ENCODE measurements at regions not wholly inside any gene's neighbourhood (a gene's known extent, or its start where the extent isn't known, plus 50 kb on each side); places are given as distances from the start of the nearest gene placed in this dataset.

DNA sequence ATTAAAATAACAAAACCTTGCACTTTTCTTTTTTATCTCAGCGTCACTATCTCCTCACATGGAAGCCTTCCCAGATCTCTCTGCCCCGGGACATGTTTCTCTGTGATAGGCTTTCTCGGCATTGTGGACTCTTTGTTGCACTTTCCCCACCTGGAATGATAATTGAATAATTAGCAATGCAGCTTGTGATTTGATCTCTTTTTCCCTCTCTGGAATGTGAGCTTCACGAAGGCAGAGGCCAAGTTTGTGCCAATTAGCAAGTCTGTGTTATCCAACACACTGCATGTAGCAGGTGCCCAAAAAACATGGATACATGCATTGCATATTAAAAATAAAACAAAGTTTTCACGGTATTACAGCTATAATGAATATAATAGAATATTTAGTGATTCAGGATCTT is 431.2 kb downstream of the HAPSTR1 start:
- DNase-seq (ENCODE audit: low read depth): no peak

DNA sequence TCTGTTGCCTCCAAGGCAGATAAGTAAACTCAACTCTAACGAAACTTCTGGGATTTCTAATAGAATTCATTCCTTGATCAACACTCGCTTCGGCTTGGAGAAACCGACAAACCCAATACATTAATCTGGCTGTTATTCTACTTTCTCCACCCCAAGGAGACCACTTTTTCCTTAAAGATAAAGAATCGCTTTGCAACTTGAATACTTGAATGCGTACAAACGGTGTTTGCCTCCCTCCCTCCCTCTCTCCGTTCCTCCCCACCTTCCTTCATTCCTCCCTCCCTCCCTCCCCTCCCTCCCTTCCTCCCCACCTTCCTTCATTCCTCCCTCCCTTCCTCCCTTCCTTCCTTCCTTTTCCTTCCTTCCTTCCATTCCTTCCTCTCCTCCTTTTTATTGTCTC is 432.6 kb downstream of the HAPSTR1 start:
- no peak for DNase-seq (ENCODE audit: low read depth)

DNA sequence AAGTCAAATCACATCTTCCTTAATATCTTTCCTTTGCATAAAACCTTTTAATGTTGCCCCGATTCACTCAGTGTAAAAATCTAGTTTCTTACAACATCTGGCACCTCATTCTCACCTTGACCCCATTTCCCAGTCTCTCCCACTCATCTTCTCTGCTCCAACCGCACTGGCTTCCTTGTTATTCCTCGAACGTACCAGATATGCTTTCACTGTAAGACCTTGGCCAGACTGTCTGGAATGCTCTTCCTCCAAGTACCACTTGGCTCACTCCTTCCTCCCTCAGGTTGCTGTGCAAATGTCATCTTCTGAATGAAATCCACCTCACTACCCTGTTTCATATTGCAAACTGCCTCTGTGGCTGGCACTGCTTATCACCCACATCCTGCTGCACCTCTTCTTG is 433.6 kb downstream of the HAPSTR1 start:
- no peak for DNase-seq (ENCODE audit: low read depth)

DNA sequence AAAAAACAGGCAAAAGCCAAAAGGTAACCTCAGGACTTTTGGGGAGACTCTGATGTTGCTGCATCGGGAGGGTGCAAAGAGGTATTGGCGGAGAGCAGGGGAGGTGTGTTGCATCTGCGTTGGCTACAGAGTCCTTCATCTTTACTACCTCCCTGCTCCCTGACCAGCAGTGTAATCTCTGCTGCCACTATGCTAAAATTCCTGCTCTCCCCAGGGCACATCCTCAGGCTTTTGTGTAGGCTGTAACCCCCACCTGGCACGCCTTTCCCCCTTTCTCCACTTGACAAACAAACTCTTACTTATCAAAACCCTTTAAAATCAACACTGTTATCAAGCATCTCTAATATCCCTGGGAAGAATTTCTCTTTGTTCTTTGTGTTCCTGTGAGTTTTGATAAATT is 435.3 kb downstream of the HAPSTR1 start:
- no peak for DNase-seq (ENCODE audit: low read depth)

DNA sequence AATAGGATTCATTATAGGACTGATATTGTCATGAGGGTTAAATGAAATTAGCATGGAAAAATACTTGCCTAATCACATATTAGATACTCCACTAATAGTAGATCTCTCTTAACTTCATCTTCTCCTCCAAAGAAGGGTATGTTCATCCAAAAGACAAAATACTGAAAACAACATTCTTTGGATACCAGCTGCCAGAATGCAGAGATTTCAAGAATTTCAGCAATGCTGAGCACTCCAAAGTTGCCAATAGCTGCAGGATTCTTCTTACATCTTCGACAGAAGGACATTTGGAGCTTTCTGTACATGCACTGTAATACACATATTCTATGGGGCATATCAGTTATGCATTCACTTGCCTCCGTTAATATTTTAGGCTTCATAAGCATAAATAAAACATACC is 436.5 kb downstream of the HAPSTR1 start:
- DNase-seq (ENCODE audit: low read depth): no peak

DNA sequence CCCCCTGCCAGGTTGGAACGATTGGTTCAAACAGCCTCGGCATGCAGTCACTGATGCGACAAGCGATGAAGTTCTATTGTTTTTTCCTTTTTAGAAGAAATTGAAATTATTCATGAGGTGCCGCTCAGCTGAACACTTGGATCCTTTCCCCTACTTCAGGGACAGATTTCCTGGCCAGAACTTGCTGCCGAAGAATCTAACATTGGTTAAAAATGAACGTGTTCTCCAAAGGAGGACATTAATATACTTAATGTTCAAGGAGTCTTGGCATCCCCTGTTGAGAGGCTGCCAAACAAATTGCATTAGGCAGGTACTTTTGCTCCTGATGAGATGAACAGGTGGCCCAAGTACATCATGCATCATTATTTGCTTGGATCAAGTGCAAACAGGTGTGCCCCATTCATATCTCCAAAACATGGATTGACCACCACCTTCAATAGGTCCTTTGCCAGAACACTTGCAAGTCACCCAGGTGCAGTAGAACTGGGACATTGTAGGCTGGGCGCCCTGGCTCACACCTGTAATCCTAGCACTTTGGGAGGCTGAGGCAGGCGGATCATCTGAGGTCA is 437.2 kb downstream of the HAPSTR1 start:
- DNase-seq (ENCODE audit: low read depth): no peak

DNA sequence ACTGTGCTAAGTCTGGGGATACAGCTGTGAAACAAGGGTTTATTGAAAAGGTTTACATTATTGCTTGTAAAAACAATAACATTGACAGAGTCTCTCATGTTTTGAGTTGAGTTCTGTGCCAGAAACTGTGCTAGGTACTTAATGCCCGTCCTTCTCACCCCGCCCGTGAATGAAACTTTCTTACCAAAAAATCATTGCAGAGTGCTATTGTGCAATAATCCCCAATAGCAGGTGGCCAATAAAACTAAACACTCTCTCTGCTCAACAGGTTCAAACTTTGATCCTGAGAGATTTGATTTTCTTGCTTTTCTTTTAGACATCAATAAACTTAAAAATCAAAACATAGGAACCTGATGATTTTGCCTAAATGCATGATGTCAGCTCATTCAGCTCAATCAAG is 441.6 kb downstream of the HAPSTR1 start:
- no peak for DNase-seq (ENCODE audit: low read depth)

DNA sequence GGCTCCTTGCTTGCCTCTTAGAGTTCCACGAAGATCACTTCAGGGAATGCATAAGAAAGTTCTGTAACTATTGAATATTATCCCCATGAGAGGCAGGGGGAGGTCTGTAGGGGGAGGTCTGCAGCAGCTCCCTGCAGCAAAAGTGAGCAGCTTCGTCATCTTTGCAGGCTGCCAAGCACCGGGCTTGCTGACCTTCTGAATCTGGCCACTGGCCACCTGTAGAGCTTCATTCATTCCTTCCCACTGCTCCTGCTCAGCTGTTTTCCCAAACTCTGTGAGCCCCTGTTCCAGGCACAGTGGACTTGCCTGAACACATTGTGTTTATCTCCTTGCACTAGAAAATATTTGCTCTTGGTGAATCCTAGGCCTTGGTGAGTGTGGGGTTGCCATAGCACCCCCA is 443.3 kb downstream of the HAPSTR1 start:
- DNase-seq (ENCODE audit: low read depth): no peak

DNA sequence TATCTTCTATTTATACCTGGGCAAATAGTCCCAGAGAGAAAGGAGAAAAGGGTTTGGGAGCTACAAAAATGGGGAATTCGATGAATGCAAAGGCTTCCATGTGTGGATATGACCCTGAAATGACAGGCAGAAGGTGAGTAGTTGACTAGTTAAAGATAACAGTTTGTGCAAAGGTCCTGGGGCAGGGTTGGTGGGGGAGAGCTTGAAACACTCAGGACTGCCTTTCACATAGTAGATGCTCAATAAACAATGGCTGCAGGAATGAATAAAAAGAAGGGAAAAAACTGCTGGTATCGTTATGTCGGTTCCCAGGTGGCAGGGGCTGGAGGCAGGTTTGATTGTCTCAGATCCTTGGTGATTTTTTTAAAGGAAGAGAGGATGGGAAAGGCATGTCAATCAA is 445.5 kb downstream of the HAPSTR1 start:
- DNase-seq (ENCODE audit: low read depth): no peak

DNA sequence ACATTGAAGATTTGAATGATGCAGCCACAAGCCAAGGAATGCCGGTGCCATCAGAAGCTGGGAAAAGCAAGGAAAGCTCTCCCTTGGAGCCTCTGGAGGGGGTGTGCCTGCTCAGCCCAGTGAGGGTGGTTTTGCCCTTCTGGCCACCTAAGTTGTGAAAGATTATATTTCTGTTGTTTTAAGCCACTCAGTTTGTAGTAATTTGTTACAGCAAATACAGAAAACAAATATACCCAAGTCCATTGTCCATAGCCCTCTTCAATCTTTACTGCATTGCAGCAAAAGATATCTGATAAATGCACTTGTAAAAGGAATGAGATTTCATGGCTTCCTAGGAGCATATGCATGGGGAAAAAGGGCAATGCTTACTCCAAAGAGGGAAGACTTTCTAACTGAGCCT is 447.9 kb downstream of the HAPSTR1 start:
- DNase-seq (ENCODE audit: low read depth): no peak

DNA sequence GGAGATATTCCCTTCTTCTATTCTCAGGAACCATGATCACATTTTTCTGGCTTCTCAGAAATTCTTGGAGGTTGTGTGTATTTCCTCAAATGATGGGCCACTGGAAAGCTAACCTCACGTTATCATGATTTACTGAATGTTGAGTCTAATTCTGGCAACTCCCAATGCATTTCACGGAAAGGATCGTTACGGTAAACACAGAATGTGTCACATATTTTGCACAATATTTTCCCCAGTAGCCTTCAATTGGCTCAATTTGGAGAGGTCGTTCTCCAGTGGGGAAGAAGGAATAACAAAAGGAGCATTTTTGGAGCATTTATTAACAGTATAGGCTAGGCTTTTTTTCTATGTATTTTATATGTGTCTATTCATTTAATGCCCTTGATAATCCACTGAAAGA is 450.3 kb downstream of the HAPSTR1 start:
- no peak for DNase-seq (ENCODE audit: low read depth)

DNA sequence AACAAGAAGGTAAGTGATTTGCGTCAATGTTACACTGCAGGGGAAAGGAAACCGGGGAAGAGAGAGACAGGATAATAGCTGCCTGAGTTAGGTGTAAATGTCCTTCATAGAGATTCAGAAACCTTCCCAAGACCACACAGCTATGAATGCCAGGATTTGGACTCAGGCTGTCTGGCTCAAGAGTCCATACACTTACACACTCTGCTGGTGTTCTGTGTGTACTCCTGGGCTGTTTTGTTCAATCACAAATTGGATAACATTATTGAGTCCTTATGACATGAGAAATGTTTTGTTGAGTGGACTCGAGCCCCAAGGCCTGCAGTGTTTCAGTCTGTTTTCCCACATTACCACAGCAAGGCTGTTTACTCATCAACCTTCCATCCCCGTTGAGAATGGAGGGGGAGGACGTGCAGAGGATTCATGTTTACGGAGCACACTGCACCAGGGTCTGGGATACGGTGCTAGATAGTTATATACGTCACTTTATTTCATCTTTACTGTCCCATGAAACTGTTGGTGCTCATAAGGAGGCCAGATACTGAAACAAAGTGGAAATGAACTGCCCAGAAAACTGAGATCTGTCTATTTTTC is 450.8 kb downstream of the HAPSTR1 start:
- no peak for DNase-seq (ENCODE audit: low read depth)

DNA sequence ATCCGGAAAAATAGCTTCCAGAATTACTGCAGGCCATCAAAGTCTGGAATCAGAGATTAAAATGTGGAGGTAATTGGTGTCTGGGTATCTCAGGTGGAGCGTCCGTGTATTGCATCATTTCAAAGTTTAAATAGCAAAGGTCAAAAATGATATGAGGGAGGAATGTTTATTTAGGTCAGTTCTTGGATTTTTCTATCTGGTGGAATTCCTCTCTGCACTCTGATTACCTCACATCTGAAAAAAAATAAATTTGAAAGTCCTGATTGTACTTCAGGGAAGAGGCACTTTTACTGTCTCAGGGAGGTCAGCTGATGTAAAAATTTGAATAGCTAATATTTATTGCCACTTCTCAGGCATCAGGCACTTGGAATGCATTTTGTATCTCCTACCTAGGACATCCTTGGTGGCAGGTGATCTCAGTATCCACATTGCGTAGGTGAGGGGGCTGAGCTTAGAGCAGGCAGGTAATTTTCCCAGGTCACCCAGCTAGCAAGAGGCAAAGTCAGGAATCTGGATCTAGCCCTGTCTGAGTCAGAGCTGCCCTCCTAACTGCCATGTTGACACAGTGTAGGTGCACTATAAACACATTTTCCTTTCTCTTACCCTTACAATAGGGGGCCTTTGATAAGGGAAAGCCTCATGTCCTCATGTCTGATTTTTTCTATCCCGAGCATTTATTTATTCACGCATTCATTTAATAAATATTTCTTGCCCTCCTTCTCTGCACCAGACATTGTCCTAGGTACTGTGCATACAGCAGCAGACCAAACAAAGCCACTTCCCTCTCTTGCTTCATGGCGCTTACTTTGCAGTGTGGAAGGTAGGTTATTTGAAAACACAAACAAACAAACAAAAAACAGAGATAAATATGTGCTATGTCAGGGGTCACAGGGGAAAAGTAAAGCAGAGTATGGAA is 454.3 kb downstream of the HAPSTR1 start:
- DNase-seq (ENCODE audit: low read depth): no peak

DNA sequence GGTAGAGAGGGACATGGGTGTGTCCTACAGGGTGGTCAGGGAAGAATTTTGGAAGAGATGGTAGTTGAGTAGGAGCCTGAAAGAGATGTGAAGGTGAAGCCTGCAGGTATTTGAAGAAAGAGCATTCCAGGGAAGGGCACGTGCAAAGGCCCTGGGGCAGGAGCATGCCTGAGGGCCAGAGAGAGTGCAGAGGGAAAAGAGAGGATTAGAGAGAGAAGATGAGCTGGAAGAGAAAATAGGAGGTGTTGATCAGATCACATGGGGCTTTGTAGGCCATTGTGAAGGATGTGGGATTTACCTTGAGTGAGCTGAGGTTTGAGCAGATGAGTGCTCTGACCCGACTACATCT is 455.0 kb downstream of the HAPSTR1 start:
- DNase-seq (ENCODE audit: low read depth): no peak

DNA sequence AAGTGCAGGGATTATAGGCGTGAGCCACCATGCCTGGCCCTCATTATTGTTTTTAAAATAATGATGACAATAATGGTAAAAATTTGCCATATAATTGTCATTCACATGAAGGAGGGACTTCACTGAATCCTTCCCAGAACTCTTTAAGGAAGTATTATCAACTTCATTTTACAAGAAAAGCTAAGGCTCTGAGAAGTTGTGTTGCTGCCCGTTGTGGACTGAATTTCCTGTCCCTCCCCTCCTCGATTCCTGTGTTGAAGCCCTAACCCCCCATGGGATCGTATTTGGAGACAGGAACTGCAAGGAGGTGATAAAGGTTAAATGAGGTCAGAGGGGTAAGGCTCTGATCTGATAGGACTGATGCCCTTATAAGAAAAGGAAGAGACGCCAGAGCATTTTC is 458.0 kb downstream of the HAPSTR1 start:
- no peak for DNase-seq (ENCODE audit: low read depth)

DNA sequence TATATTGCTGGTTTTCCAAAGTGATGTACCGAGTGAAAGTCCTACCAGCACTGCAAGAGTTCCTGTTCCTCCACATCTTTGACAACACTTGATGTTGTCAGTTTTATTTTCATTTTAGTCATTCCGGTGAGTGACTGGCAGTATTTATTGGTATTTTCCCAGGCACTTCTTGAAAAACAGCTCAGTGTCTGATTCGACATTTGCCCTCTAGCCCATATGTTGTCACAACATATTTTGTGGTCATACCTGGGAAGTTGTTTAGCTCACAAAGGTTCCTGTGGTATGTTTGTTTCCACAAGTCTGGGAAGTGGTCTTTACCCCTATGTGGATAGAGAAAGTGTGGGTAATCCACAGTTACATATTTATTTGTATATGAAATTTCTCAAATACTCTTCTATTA is 463.6 kb downstream of the HAPSTR1 start:
- no peak for DNase-seq (ENCODE audit: low read depth)

DNA sequence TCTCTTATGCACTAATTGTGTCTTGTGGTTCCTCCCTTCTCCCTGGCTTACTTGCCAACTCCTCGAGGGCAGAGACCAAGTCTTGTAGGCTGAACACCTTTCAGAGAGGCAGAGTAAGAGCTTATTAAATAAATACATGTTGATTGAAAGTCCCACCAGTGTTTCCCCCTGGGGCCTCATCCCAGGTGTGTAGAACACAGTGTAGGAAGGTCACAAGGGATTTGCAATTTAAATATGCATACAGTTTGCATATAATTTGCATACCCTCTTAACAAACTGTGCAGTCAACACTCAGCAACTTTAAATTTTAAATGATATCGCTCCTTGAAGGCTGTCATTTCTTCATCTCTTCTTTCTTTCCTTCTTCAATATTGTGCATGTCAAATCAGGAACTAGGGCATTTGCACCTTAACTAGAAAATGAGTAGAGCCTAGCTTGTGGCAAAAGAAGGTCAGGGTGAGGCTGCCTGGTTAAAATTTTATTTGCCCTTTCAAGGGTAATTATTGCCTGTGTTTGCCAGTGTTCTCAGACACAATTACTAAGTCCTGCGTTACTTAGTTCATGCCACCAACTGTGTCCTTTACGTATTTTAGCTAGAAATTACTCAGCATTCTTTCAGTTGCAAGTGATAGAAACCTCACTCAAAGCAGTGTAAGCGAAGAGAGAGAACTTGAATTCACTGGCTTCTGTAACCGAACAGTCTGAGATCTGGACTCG is 465.7 kb downstream of the HAPSTR1 start:
- no peak for DNase-seq (ENCODE audit: low read depth)

DNA sequence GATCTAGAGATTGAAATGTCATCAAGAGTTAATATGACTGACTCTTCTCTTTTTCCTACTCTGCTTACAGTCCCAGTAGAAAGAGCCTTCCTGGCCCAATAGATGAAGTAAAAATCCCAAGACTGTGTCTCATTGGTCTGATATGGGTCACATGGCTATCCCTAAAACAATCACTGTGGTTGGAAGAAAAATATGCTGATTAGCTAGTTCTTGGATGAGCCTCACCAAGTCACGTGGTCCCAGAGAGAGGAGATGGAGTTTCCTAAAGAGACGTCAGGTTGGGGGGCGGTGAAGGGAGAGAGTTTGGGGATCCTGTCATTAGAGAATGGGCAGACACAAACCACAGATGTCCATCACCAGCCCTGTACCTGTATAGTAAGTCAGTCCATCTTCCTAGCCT is 466.3 kb downstream of the HAPSTR1 start:
- no peak for DNase-seq (ENCODE audit: low read depth)

DNA sequence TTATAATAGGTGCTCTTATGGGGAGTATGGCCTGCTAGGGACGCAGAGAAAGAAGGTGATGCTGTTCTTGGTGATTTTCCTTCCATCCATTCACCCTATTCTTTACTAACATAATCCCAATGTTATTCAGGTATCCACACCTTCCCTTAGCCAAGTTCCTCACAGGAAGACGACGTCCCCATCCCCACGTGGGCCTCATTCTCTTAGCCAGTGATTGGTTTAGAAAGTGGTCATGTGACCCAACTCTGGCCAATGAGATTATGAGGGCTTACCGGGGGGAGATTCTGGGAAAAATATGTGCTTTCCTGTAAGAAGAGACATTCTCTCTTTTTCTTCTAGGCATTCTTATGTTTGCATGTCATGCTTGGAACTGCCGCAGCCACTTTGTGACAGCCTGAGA is 474.7 kb downstream of the HAPSTR1 start:
- DNase-seq (ENCODE audit: low read depth): no peak

DNA sequence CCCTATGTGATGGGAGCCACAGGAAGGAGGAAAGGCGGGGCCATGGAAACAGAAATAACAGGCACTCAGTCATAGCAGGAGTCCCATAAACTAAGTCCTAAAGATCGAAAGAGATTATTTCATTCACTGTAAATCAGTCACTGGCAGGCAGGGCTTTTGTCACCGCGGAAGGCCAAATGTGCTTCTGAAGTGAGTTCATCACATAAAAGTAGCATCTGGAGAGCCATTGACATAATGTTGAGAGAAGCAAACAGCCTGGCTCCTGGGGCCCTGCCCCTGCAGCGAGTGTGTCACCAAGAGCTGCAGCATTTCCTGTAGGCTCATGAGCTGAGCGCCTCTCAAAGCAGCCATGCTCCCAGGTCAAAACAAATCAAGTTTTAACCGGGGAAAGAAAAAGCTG is 476.2 kb downstream of the HAPSTR1 start:
- DNase-seq (ENCODE audit: low read depth): no peak

DNA sequence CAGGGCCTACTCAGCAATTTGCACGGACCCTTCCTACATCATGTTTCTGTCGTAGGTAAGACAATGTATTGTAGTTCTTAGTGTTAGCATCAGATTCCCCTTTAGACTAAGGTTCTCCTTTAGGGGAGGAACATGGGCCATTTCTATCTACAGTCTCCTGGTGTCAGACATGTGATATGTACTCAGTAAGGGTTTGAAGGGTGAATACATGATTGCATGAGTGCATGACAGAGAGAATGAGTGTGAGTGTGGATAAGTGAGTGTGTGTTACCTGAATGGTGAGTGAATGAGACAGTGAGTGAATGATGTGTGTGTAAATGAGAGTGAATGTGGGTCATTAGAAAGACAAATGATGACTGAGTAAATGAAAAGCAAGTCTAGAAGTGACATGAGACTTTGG is 476.8 kb downstream of the HAPSTR1 start:
- DNase-seq (ENCODE audit: low read depth): no peak

DNA sequence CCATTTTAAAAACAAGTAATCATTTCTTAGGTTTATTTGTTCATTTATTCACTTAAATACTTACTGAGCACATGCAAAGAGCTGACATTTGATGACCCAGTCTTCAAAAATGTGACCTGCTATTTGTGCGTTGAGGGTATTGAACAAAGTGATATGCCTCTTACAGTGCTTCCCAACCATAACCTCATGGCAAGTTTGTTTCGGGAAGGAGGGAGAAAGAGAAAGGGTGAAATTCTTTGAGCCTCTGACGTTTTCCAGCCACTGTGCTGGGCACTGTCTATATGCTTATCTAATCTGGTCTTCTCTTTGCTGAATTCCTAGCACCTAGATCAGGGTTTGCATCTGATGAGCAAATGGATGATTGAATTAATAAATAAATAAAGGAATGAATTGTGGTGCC is 479.1 kb downstream of the HAPSTR1 start:
- DNase-seq (ENCODE audit: low read depth): no peak

DNA sequence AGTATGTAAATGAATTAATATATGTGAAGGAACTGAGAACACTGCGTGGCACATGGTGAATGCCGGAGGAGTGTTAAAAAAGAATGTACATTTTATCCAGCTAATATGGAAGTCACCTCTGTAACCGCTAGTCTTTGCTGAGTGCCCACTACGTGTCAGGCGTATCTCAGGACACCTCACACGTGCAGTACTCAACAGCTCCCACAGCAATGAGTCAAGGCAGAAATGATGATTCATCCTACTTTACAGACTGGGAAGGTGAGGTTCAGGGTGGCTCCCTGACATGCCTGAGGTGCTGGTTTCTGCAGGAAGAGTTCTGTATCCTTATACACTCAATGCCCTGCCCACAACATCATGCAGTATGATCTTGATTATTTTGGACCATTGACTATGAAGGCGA is 487.0 kb downstream of the HAPSTR1 start:
- DNase-seq (ENCODE audit: low read depth): no peak
